Transverse colon (tissue), 4 donors: ENCODE measurements at regions not wholly inside any gene's neighbourhood (a gene's known extent, or its start where the extent isn't known, plus 50 kb on each side); places are given as distances from the start of the nearest gene placed in this dataset.
"Not testable (repeated sequence)": the region's sequence is repeated elsewhere in the genome, so short reads cannot be mapped to it uniquely, and the experiment has no call there.

Experiments
- CTCF ChIP-seq, 5 experiments: fragments of 200-600 bp in 3 of 5; fragments of 450-650 bp in 2 of 5; sonication (generic) in 3 of 5; IDR thresholded peaks; 1 replicate in 2 of 5; 2 replicates in 3 of 5; pipeline ENCODE4 v1.5.1; 2016 to 2017; ENCODE audit warnings: antibody characterized with exemption in 5 of 5, inconsistent platforms in 3 of 5, mild to moderate bottlenecking in 2 of 5, moderate library complexity in 1 of 5
- POLR2A ChIP-seq: fragments of 450-650 bp; IDR thresholded peaks from one replicate; pipeline ENCODE4 v1.6.1; 2016; ENCODE audit warnings: antibody characterized with exemption, mild to moderate bottlenecking, moderate library complexity
- POLR2AphosphoS5 ChIP-seq, 3 donors: sonication (generic); formaldehyde crosslinking; IDR thresholded peaks; one replicate each; pipeline ENCODE4 v1.6.1; 2016; ENCODE audit warnings: antibody characterized with exemption in 3 of 3

- not testable (repeated sequence) for TF ChIP-seq CTCF (IDR thresholded peaks at IDR 0.05); POLR2A; POLR2AphosphoS5 (IDR thresholded peaks at IDR 0.05)
These were observed 61.6 kb upstream of the HEPH start for GRCh38 chrX:66102398-66102797.
